ENCODE measurements at regions not wholly inside any gene's neighbourhood (a gene's known extent, or its start where the extent isn't known, plus 50 kb on each side); places are given as distances from the start of the nearest gene placed in this dataset.

- TF ChIP-seq CTCF (IDR thresholded peaks at IDR 0.05) = no peak
- no peak for TF ChIP-seq EP300 (IDR thresholded peaks at IDR 0.05)
- TF ChIP-seq POLR2AphosphoS5 (IDR thresholded peaks at IDR 0.05) = no peak
- TF ChIP-seq POLR2A (IDR thresholded peaks at IDR 0.05) = no peak
Observed at GRCh38 chrX:122270809-122271494, 913.1 kb upstream of the GRIA3 start.
